Activated CD4-positive, alpha-beta T cell treated with anti-CD3 and anti-CD28 coated beads, Interleukin-2, Interleukin-6, amounts not matched to agents 100 ng/mL and 50 ng/mL, durations not matched to agents 16 hours and 8 hours (primary cell): ENCODE measurements at regions not wholly inside any gene's neighbourhood (a gene's known extent, or its start where the extent isn't known, plus 50 kb on each side); places are given as distances from the start of the nearest gene placed in this dataset.

ENCODE experiments used
- DNase-seq: peaks from one replicate; pipeline ENCODE4 v3.0.0-alpha.2; 2020

DNA sequence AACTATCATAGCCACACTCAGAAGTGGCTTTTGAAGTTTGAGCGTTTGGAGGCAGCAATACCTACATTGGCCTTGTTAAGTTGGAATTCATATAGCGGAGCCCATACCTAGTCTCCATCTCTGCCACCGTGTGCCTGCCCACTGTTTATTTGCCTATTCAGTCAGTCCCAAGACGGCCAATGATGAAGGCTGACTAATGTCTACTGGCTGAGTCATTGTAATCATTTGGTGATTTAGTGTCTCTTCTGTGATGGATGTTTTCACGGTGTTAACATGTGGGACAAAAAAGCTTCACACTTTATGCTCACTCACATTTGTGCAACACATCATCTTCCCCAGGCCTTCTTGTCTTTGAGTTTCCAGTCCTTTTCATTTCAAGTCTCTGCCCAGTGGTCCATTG, 92.6 kb upstream of the PBX1 start:
- DNase-seq, result no peak

DNA sequence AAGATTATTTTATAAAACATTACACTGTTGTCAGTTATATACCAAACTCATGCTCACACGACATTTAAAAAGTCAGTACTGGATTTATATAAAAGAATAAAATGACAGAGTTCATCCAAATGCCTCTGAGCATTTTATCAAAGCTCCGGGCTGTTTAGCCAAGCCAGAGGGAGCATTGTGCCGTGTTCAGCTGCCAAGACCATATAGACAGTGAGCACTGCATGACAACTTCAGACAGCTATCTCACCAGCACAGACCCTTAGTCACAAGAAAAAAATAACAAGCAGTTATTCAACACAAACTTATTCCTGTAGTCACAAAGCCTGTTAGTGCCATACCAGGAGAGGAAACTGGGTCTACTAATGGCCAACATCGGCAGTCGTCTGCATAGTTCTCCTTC, 88.0 kb upstream of the PBX1 start:
- no peak for DNase-seq

DNA sequence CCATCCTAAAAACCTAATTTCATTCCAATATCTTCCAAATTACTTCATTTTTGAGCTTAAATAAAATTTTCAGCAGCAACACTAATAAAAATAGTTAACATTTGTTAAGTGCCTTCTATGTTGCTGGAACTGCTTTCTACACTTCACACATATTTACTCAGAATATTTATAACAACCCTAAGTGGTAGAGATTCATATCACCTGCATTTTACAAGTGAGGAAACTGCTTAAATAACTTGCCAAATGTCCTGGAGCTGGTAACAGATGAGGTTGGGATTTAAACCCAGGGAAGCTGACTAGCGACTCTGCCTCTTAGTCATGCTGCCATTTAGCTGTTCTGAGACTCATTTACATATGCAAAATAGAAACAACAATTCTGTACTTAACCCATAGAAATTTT, 86.1 kb upstream of the PBX1 start:
- no peak for DNase-seq

DNA sequence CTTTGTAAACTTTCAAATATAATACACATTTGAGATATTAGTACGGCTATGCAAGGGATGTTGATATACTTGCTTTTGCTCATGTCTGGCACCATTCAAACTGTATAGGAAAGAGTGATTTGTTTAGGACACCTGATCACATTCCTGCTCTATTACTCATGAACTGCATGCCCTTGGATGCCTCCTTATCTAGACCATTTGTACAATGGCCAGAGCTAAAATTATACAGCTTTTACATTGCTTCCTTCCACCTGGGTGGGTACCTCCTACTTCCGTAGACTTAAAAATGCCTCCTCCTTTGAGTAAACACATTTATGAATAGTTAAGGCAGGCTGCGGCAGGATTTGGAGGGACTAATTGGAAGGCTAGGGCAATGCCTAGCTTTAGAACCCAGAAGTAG, 85.4 kb upstream of the PBX1 start:
- DNase-seq, result no peak

DNA sequence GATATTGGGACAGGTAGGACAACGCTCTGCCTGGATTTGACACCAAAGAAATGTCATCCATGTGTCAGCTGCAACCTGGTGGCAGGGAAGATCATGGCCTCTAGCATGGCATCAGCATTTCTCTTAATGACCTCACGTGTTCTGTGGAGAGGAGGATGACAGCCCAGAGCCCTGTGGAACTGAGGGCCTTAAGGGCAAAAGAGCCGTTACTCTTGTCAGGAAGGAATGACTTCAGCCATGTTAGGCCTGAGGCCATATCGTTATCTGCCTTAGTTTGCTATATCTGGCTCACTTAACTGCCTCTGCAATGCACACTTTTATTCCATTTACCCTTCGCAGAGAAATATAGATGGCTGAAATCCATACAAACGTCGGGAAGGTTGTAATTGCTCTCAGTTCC, 83.2 kb upstream of the PBX1 start:
- no peak for DNase-seq

DNA sequence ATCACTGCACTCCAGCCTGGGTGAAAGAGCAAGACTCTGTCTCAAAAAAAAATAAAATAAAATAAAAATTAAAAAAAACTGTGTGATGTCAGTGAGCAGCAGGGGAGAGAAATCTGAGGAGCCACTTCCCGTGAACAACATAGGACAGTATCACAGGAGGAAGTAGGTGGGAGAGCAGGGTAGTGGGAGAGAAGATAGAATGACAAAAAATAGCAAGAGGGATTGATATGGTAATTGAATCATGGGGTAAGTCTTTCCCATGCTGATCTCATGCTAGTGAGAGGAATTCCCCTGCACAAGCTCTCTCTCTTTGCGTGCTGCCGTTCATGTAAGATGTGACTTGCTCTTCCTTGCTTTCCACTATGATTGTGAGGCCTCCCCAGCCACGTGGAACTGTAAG, 81.6 kb upstream of the PBX1 start:
- DNase-seq, result no peak

DNA sequence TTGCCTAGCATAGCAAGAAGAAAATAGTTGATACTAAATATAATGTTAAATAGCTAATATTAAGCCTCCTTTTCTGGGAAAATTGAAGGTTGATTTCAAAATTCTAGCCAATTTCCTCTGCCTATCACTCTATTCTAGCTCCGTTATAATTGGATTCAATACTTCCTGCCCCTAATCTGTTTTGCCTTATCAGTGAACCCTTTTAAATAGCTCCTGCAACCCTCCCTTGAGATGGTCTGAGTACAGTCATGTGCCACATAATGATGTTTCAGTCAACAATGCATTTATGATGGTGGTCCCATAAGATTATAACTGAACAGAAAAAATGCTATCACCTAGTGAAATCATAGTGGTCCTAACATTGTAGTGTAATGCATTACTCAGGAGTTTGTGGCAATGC, 79.7 kb upstream of the PBX1 start:
- no peak for DNase-seq

DNA sequence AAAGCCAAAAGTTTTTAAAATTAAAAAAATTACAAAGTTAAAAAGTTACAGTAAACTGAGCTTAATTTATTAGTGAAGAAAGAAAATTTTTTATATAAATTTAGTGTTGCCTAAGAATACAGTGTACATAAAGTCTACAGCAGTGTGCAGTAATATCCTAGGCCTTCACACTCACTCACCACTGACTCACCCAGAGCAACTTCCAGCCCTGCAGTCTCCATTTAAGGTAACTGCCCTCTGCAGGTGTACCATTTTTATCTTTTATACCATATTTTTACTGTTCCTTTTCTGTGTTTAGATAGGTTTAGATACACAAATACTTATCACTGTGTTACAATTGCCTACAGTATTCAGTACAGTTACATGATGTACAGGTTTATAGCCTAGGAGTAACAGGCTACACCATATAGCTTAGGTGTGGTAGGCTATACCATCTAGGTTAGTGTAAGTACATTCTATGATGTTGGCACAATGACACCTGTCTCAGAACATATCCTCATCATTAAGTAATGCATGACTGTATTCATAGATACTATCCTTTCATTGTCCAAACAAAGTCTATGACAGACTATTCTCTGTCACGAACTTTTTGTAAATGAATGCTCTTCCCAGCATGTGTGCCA, 78.6 kb upstream of the PBX1 start:
- no peak for DNase-seq

DNA sequence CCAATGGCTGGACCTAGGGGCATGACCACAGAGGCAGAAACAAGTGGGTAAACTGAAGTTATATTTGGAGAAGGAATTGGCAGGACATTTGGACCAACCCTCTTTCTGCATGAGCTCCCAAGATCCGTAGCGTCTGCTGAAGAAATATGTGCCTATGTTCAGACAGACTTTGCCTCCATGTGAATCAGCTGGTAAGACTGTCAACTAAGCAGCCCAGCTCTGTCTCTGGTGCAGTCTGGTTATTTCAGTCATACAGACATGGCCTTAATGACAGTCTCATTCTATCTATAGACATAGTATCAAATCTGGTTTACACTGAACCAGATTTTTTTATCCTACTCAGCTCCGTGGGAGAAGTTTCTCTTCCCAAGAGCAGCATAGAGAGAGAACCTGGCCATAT, 63.1 kb upstream of the PBX1 start:
- DNase-seq, result no peak

DNA sequence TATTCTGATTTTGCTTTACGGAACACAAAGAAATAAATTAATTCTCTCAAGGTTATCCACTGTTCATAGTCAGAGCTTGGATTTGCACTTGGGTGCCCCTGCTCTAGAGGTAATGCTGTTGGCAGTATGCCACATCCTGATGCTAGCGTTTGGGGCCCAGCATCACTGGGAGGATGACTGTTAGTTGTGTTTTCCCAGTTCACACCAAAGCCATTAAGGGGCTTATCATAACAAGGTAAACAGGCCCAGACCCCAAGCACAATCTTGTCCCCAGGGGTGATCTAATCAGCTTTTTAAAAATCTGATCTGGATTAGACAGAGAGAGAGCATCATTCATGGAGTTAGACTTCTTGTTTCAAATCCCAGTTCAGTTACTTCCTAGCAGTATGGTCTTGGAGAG, 60.2 kb upstream of the PBX1 start:
- no peak for DNase-seq

DNA sequence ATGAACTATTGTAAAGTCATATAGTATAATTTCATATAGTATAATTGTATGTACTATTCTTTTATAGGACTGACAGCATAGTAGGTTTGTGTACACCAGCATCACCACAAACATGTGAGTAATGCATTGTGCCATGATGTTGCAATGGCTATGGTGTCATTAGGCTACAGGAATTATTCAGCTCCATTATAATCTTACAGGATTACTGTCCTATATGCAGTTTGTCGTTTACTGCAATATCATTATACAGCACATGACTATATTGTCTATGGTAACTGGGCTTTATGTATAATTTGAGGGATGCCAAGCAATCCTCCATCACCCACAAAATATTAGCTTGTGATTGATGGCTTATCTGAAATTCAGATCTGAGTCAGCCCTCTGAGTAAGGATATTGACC, 54.2 kb upstream of the PBX1 start:
- no peak for DNase-seq
